ENCODE measurements at regions not wholly inside any gene's neighbourhood (a gene's known extent, or its start where the extent isn't known, plus 50 kb on each side); places are given as distances from the start of the nearest gene placed in this dataset.

DNA sequence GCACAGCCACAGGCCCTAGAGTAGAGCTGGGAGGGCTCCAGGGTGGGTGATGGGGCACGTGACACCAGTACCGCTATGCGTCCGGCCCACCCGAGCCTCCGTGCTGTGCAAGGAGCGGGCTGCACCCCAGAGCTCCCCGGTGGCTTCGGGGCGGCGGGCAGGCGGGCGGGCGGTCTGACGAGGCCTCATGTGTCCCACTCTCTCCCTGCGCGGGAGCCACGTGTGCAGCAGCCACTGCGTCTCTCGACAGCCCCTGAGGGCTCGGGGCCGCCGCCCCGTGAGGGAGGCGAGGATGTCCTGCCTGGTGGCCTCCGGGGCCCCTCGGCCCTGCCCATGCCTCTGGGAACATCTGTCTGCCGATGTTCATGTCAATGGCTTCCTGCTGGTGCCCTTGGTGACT is 51.2 kb upstream of the FBRSL1 start:
- TF ChIP-seq POLR2A (IDR thresholded peaks at IDR 0.05) (no peak), CTCF (IDR thresholded peaks at IDR 0.05) (no peak)

All from body of pancreas (tissue), 4 donors.